ENCODE measurements at regions not wholly inside any gene's neighbourhood (a gene's known extent, or its start where the extent isn't known, plus 50 kb on each side); places are given as distances from the start of the nearest gene placed in this dataset.

DNA sequence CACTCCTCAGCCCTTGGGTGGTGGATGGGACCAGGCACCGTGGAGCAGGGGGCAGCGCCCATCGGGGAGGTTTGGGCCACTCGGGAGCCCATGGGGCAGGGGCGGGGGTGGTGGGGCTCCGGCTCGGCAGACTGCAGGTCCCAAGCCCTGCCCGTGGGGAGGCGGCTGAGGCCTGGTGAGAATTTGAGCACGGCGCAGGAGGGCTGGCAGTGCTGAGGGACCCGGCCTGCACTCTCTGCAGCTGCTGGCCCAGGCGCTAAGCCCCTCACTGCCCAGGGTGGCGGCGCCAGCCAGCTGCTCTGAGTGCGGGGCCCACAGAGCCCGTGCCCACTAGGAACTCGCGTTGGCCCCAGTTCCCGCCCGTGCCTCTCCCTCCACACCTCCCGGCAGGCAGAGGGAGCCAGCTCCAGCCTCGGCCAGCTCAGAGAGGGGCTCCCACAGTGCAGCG is 182.1 kb upstream of the OPRM1 start:
- TF ChIP-seq EZH2 (IDR thresholded peaks at IDR 0.05) = no peak
- TF ChIP-seq, protein P1, sequence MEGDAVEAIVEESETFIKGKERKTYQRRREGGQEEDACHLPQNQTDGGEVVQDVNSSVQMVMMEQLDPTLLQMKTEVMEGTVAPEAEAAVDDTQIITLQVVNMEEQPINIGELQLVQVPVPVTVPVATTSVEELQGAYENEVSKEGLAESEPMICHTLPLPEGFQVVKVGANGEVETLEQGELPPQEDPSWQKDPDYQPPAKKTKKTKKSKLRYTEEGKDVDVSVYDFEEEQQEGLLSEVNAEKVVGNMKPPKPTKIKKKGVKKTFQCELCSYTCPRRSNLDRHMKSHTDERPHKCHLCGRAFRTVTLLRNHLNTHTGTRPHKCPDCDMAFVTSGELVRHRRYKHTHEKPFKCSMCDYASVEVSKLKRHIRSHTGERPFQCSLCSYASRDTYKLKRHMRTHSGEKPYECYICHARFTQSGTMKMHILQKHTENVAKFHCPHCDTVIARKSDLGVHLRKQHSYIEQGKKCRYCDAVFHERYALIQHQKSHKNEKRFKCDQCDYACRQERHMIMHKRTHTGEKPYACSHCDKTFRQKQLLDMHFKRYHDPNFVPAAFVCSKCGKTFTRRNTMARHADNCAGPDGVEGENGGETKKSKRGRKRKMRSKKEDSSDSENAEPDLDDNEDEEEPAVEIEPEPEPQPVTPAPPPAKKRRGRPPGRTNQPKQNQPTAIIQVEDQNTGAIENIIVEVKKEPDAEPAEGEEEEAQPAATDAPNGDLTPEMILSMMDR (IDR thresholded peaks at IDR 0.05) = no peak
- no peak for TF ChIP-seq EZH2phosphoT487 (IDR thresholded peaks at IDR 0.05)

Measured in neural progenitor cell (in vitro differentiated cells).